Activated CD8-positive, alpha-beta memory T cell treated with anti-CD3 and anti-CD28 coated beads, Interleukin-2, amount 10 ng/mL, durations not matched to agents 7 days and 5 days (primary cell): ENCODE measurements at regions not wholly inside any gene's neighbourhood (a gene's known extent, or its start where the extent isn't known, plus 50 kb on each side); places are given as distances from the start of the nearest gene placed in this dataset.

Experiments used
- ATAC-seq: fragments of 150-1000 bp; cut with Tn5 transposase; one replicate; pipeline ENCODE4 v1.10.0; 2021; ENCODE audit warnings: moderate library complexity
- CTCF ChIA-PET: fragments of 350-600 bp; sonication (Branson Sonifier 250); formaldehyde crosslinking; loops from one replicate; lab custom pipeline; 2021; ENCODE audit warnings: antibody characterized with exemption; lab: Charles Lee
- DNase-seq: peaks from one replicate; pipeline ENCODE4 v3.0.0-alpha.2; 2020
- H3K27ac Mint-ChIP-seq: one replicate; pipeline ENCODE4 v1.8.0; 2021; ENCODE audit warnings: mild to moderate bottlenecking, mixed read lengths
- H3K27me3 Mint-ChIP-seq: one replicate; pipeline ENCODE4 v1.8.0; 2021; ENCODE audit warnings: mixed read lengths
- H3K36me3 Mint-ChIP-seq: one replicate; pipeline ENCODE4 v1.8.0; 2021; ENCODE audit warnings: mild to moderate bottlenecking, mixed read lengths
- H3K4me1 Mint-ChIP-seq: one replicate; pipeline ENCODE4 v1.8.0; 2021; ENCODE audit warnings: mixed read lengths
- H3K4me3 Mint-ChIP-seq: one replicate; pipeline ENCODE4 v1.8.0; 2021; ENCODE audit warnings: mild to moderate bottlenecking, moderate library complexity, mixed read lengths
- H3K9me3 Mint-ChIP-seq: one replicate; pipeline ENCODE4 v1.8.0; 2022; ENCODE audit warnings: low read depth, mixed read lengths

DNA sequence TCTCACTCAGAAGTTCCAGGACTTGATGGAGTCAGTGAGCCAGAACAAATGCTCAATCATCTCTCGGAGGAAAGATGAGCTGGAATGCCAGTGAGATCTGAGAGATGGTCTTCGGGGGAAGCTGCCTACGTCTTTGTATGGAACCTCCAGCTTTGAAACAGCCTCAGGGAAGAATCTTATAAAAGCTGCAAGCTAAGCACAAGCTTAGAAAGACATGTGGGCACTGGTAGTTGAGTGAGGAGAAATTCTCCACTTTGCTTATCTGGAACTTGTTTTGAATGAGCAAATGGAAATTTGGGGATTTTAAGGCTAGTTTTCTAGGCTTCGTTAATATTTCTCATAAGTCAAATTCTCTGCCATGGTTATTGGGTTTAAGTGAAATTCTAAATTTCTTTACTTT, 594.4 kb downstream of the QKI start:
- H3K27me3 Mint-ChIP-seq = no peaks in the 10 kb centered on the region
- no peaks in the 10 kb centered on the region for H3K9me3 Mint-ChIP-seq
- H3K36me3 Mint-ChIP-seq = no peaks in the 10 kb centered on the region
- no peak for DNase-seq
- no peak overlapping the region for H3K4me3 Mint-ChIP-seq
- no peak for ATAC-seq
- H3K4me1 Mint-ChIP-seq = no peaks in the 10 kb centered on the region
- CTCF ChIA-PET = no interaction called here
- no peak overlapping the region for H3K27ac Mint-ChIP-seq

DNA sequence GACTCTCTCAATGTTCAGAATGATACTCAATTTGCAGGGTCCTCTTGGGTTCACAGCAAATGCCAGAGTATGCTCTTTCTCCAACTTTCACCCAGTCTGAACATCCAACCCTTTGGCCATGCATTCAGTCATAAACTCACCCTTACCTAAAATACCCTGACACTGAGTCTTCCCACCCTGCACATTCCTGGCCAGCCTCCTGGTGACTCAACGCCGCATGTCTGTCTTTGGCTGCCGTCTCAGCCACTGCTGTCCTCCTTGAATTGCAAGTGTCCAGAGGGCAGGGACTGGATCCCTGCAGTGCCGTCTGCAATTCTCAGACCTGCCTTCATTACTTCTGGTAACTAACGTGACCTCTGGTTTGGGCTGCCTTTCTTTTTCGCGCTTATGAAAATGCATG, 593.4 kb downstream of the QKI start:
- H3K4me1 Mint-ChIP-seq = no peaks in the 10 kb centered on the region
- no peak overlapping the region for H3K4me3 Mint-ChIP-seq
- CTCF ChIA-PET = no interaction called here
- no peak for ATAC-seq
- no peaks in the 10 kb centered on the region for H3K9me3 Mint-ChIP-seq
- H3K27me3 Mint-ChIP-seq = no peaks in the 10 kb centered on the region
- DNase-seq = no peak
- no peak overlapping the region for H3K27ac Mint-ChIP-seq
- no peaks in the 10 kb centered on the region for H3K36me3 Mint-ChIP-seq

DNA sequence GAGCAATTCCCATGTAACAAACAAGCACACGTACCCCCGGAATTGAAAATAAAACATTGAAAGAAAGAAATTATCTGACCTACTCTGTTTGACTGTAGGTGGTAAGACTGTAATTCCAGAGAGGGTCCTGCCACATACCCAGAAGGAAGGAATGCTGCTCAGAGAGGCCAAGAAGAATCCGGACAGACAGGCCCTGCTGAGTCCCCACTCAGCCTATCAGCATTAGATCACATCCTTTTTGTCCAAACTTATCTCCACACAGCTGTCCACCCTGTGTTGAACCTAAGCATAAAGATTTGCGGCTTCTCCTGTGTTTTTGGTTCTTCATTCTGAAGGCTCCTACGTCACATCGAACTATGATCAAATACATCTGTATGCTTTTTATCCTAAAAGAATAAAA, 591.9 kb downstream of the QKI start:
- H3K9me3 Mint-ChIP-seq = no peaks in the 10 kb centered on the region
- ATAC-seq (no peak), DNase-seq (no peak)
- H3K4me1 Mint-ChIP-seq = no peaks in the 10 kb centered on the region
- no peak overlapping the region for H3K4me3 Mint-ChIP-seq
- H3K36me3 Mint-ChIP-seq = no peaks in the 10 kb centered on the region
- CTCF ChIA-PET = no interaction called here
- no peak overlapping the region for H3K27ac Mint-ChIP-seq
- no peaks in the 10 kb centered on the region for H3K27me3 Mint-ChIP-seq

DNA sequence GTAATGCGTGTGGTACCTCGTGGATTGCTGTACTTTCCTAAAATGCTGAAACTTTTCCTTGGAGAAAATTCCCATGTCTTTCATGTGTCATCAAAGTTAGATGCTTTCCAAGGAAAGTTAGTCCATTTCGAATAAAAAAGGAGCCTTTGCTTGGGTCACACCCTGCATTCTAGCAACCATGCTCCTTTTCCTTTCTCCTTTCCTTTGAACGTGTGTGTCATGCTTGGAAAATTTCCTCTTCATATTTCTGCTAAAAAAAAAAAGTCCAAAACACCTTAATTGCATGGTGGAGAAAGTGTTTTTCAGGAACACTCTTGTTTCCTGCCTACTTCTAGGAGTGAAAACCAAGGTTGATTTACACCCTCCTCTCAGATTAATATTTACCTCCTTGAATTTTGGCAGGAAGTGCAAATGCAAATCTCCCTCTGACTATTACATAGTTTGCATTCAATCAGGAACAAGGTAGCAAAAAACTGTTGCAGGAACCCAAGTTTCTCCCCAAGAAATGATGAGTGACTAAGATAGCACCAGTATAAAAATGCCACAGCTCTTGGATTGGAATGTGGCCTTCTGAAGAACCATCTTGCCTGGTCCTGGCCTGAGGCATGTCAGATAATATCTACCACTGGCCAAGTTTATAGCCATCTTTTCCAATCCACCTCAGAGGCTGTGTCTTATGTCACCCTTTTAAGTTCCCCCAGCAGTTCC, 590.6 kb downstream of the QKI start:
- H3K4me3 Mint-ChIP-seq = no peak overlapping the region
- no peaks in the 10 kb centered on the region for H3K27me3 Mint-ChIP-seq
- DNase-seq (no peak), ATAC-seq (no peak)
- H3K4me1 Mint-ChIP-seq = no peaks in the 10 kb centered on the region
- H3K36me3 Mint-ChIP-seq = no peaks in the 10 kb centered on the region
- no peak overlapping the region for H3K27ac Mint-ChIP-seq
- CTCF ChIA-PET = no interaction called here
- H3K9me3 Mint-ChIP-seq = no peaks in the 10 kb centered on the region

DNA sequence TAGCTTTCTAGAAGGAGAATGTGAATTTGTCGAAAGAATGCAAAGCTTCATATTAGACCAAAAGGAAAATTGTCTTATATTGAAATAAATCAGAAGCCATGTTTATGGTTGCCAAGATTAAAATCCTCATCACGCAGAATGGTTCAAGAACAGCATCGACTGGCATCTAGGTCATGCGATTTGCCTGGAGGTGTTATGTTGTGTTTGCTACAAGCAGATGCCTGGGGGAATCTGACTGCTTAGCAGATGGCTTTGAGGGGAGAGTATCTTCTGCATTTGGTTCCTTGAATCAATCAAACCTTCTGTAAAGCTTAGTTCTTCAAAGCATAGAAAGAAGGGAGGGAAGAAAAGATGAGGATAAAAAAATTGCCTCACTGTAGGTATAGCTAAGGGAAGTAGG, 585.8 kb downstream of the QKI start:
- Mint-ChIP-seq H3K27me3 (no peaks in the 10 kb centered on the region), H3K27ac (no peak overlapping the region), H3K4me1 (no peaks in the 10 kb centered on the region), H3K4me3 (no peak overlapping the region), H3K9me3 (no peaks in the 10 kb centered on the region), H3K36me3 (no peaks in the 10 kb centered on the region)
- CTCF ChIA-PET = no interaction called here
- ATAC-seq (no peak), DNase-seq (no peak)

DNA sequence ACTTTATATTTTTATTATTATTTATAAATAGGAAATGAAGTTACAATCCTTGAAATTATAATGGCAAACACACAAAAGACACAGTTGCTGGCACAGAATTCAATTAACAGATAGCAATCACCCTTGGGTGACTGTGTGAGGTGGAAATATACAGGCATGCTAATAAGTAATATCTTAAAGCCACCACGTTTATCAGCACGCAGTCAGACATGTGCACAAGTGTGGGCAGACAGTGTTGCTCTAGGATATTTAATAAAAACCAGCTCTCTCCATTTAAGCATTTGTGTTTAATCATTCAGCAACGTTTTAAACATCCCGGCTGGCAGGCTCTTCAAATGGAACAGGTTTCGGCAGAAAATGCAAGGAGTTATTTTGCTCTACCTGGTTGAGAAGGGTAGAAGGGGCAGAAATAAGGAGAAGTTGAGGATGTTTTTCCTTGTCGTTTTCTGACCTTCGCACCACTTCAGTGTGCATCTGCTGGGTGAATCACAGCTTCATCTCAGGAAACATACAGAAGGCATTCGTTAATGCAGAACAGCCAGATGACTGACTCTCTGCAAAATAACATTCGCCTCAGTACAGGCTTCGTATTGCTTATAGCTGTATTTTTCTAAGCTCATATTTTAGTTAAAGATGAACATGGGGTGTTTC, 585.1 kb downstream of the QKI start:
- CTCF ChIA-PET = no interaction called here
- no peak for DNase-seq
- H3K36me3 Mint-ChIP-seq = no peaks in the 10 kb centered on the region
- no peak for ATAC-seq
- no peak overlapping the region for H3K4me3 Mint-ChIP-seq
- H3K27ac Mint-ChIP-seq = no peak overlapping the region
- no peaks in the 10 kb centered on the region for H3K27me3 Mint-ChIP-seq
- H3K4me1 Mint-ChIP-seq = no peaks in the 10 kb centered on the region
- H3K9me3 Mint-ChIP-seq = no peaks in the 10 kb centered on the region

DNA sequence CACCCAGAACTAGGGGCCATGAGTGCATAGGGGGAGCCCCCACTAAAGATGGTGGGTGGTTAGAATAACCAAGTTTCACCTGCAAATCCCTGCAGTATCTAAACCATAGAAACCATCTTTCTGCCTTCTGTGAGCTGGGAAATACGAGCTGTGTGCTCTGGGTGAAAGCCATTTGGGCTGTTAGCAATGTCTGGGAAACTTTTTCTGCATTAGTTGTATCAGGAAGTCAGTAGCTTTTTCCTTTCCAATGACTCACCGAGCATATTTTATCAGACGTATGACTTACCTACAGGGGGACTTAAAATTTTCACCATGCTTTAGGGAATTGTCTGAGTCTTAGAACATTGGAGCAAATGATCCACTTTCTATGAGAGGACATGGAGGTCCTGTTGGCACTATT, 584.0 kb downstream of the QKI start:
- H3K4me3 Mint-ChIP-seq = no peak overlapping the region
- no peaks in the 10 kb centered on the region for H3K36me3 Mint-ChIP-seq
- no peak for DNase-seq
- no peaks in the 10 kb centered on the region for H3K27me3 Mint-ChIP-seq
- no peaks in the 10 kb centered on the region for H3K4me1 Mint-ChIP-seq
- no peaks in the 10 kb centered on the region for H3K9me3 Mint-ChIP-seq
- CTCF ChIA-PET = no interaction called here
- ATAC-seq = no peak
- H3K27ac Mint-ChIP-seq = no peak overlapping the region

DNA sequence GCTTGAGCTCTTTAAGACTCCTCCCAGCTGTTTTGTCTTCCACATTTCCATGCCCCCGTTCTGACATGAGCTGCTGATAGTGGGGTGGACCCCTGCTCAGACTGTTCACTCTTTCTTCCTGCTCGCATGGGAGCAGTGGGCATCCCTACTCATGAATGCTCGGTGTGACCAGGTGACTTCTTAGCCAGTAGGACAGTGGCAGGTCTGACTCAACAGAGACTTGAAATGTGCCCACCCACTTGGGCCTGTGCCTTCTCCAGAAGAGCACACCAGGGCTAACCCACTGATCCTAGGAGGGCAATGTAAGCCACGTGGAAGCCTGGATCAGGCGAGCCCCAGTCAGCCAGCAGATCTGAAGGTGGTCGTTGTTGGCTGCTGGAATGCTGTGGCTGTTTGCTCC, 582.0 kb downstream of the QKI start:
- H3K9me3 Mint-ChIP-seq = no peaks in the 10 kb centered on the region
- DNase-seq = no peak
- ATAC-seq = no peak
- H3K36me3 Mint-ChIP-seq = no peaks in the 10 kb centered on the region
- H3K27ac Mint-ChIP-seq = no peak overlapping the region
- H3K27me3 Mint-ChIP-seq = no peaks in the 10 kb centered on the region
- no peak overlapping the region for H3K4me3 Mint-ChIP-seq
- no peaks in the 10 kb centered on the region for H3K4me1 Mint-ChIP-seq
- CTCF ChIA-PET = no interaction called here

DNA sequence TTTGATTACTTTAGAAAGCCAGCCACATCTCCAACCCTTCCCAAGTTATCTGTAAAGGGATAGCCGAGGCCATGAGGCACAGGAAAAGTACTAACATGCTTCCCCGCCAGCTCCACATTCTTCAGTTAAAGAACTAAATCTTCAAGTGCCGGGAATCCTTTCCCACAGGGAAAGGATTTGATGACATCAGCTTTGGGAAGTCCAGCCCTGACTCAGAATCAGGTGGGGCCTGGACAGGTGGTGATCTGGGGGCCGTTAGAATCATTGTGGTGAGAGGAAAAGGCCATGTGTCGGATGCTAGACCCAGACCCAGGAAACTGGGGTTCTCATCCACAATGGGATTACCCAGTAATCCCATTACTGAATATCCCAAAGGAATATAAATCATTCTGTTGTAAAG, 580.0 kb downstream of the QKI start:
- ATAC-seq (no peak), DNase-seq (no peak)
- Mint-ChIP-seq H3K4me3 (no peak overlapping the region), H3K9me3 (no peaks in the 10 kb centered on the region), H3K27ac (no peak overlapping the region), H3K27me3 (no peaks in the 10 kb centered on the region), H3K36me3 (no peaks in the 10 kb centered on the region), H3K4me1 (no peaks in the 10 kb centered on the region)
- CTCF ChIA-PET = no interaction called here

DNA sequence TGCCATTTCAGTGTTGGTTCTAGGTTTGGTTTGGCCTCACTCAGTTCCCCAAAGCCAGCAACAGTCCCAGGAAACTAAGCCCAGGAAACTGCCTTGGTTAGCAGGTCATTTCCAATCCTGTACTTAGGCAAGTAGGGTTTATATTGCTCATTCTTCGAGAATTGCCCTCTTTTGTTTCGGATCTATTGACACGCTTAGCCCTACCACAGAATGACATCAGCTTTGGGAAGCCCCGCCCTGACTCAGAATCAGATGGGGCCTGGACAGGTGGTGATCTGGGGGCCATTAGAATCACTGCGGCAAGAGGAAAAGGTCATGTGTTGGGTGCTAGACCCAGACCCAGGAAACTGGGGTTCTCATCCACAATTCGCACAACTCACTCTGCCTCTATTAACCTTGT, 578.2 kb downstream of the QKI start:
- H3K4me1 Mint-ChIP-seq = no peaks in the 10 kb centered on the region
- no peak overlapping the region for H3K27ac Mint-ChIP-seq
- H3K4me3 Mint-ChIP-seq = no peak overlapping the region
- no peaks in the 10 kb centered on the region for H3K27me3 Mint-ChIP-seq
- no peaks in the 10 kb centered on the region for H3K9me3 Mint-ChIP-seq
- ATAC-seq (no peak), DNase-seq (no peak)
- CTCF ChIA-PET = interaction anchor here (0.6 kb wide), 1 partner anchor 49 kb away, joined by 3 read pairs; no protein-coding TSS in a partner anchor
- H3K36me3 Mint-ChIP-seq = no peaks in the 10 kb centered on the region

DNA sequence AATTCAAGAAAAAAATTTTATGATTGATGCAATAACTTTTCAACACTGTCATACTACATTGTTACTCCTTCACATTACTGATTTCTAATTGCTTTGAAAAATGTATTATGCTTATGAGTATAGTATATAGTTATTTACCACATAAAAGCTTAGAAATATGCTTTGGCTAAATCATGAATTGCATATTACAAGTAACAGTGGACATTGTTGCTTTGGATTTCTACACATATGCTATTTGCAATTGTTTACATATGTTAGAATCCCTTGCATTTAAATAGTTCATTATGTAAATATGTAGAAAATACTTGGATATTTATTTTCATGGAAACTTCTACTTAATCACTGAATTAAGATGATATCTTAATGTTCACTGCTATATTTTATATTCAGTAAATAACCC, 577.5 kb downstream of the QKI start:
- no peak overlapping the region for H3K4me3 Mint-ChIP-seq
- no peaks in the 10 kb centered on the region for H3K4me1 Mint-ChIP-seq
- H3K9me3 Mint-ChIP-seq = no peaks in the 10 kb centered on the region
- CTCF ChIA-PET = no interaction called here
- H3K27me3 Mint-ChIP-seq = no peaks in the 10 kb centered on the region
- ATAC-seq (no peak), DNase-seq (no peak)
- H3K27ac Mint-ChIP-seq = no peak overlapping the region
- H3K36me3 Mint-ChIP-seq = no peaks in the 10 kb centered on the region

DNA sequence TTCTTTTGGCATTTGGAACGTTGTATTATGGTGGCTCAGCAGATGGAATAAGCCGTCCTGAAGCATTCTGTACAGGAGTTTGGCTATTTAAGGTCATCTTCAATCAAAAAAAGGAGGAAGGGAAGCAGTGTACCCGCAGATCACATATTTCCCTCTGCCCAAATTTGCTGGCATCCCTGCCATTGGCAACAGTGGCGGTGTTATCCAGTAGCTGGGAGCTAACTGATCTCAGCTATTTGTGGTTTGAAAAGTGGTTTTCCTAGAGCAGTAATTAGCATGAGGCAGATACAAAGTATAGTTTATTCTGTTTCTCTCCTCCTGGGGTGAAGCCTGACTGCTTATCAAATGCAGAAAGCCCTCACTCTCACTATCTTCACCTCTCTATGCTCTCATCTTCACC, 576.8 kb downstream of the QKI start:
- H3K9me3 Mint-ChIP-seq = no peaks in the 10 kb centered on the region
- no peak overlapping the region for H3K4me3 Mint-ChIP-seq
- H3K4me1 Mint-ChIP-seq = no peaks in the 10 kb centered on the region
- no peak overlapping the region for H3K27ac Mint-ChIP-seq
- H3K36me3 Mint-ChIP-seq = no peaks in the 10 kb centered on the region
- CTCF ChIA-PET = no interaction called here
- ATAC-seq (no peak), DNase-seq (no peak)
- H3K27me3 Mint-ChIP-seq = no peaks in the 10 kb centered on the region

DNA sequence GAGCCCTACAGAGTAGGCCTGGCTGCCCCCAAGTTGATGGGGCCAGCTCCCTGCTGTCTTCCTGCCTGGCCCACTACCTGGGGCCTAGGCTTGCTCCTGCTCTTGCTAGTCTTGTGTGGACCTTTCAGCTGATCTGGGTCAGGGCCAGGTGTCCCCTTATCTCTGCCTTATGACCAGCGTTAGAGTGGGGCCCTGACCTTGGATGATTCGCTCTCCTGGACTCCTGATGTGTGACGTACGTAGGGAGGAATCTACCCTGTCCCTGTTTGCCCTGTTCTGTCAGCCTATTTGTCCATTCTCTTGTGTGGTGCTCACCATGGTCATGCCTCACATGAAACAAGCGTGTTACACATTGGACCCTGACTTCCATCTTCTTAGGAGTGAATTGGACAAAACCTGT, 571.8 kb downstream of the QKI start:
- no peaks in the 10 kb centered on the region for H3K9me3 Mint-ChIP-seq
- H3K4me1 Mint-ChIP-seq = peaks cover 5% of the 10 kb centered on the region
- no peak for DNase-seq
- ATAC-seq = no peak
- no peaks in the 10 kb centered on the region for H3K27me3 Mint-ChIP-seq
- no peak overlapping the region for H3K27ac Mint-ChIP-seq
- CTCF ChIA-PET = no interaction called here
- no peaks in the 10 kb centered on the region for H3K36me3 Mint-ChIP-seq
- H3K4me3 Mint-ChIP-seq = no peak overlapping the region

DNA sequence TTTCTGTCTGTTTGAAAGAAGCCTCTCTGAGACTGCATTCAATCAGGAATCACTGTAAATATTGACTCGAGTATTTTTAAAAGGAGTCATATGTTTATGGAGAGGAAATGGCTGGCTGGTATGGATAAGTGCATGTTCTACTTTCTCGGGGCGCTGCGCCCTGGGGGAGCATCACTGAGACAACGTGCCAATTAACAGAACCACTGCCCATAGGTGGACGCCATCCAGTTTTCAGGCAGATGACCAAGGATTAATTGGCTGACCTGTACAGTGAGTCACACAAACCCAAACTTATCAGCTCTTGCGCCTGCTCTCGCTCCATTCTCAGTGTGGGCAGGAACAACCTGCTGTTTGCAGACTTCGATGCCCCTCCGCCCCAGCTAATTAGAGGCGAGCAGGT, 571.2 kb downstream of the QKI start:
- Mint-ChIP-seq H3K36me3 (no peaks in the 10 kb centered on the region), H3K9me3 (no peaks in the 10 kb centered on the region), H3K4me3 (no peak overlapping the region), H3K4me1 (peaks cover 5% of the 10 kb centered on the region), H3K27me3 (no peaks in the 10 kb centered on the region), H3K27ac (no peak overlapping the region)
- ATAC-seq = no peak
- DNase-seq = no peak
- CTCF ChIA-PET = no interaction called here
